H9 (cell line): ENCODE measurements at regions not wholly inside any gene's neighbourhood (a gene's known extent, or its start where the extent isn't known, plus 50 kb on each side); places are given as distances from the start of the nearest gene placed in this dataset.

Experiments used
- DNase-seq: peaks from one replicate; pipeline ENCODE4 v3.0.0-alpha.2; 2017
- H2AFZ ChIP-seq: one replicate; pipeline ENCODE4 v1.6.1; 2013; ENCODE audit warnings: mild to moderate bottlenecking, low read length, control low read depth, moderate library complexity
- H2AK5ac ChIP-seq: 2 replicates; pipeline ENCODE4 v1.6.1; 2013; ENCODE audit warnings: low read length, control low read depth, mixed read lengths; ENCODE audit not compliant: insufficient read length
- H2BK120ac ChIP-seq: one replicate; pipeline ENCODE4 v1.6.1; 2013; ENCODE audit warnings: low read depth, mild to moderate bottlenecking, low read length, control low read depth, inconsistent platforms; ENCODE audit not compliant: poor library complexity, severe bottlenecking
- H2BK12ac ChIP-seq: 2 replicates; pipeline ENCODE4 v1.6.1; 2013; ENCODE audit warnings: low read length, control low read depth, mixed read lengths, low read depth; ENCODE audit not compliant: insufficient read length
- H2BK15ac ChIP-seq: 2 replicates; pipeline ENCODE4 v1.6.1; 2013; ENCODE audit warnings: low read depth, low read length, control low read depth
- H2BK20ac ChIP-seq: one replicate; pipeline ENCODE4 v1.6.1; 2013; ENCODE audit warnings: low read depth, mild to moderate bottlenecking, low read length, control low read depth, inconsistent platforms; ENCODE audit not compliant: poor library complexity, severe bottlenecking
- H2BK5ac ChIP-seq: 2 replicates; pipeline ENCODE4 v1.6.1; 2013; ENCODE audit warnings: low read length, control low read depth, mixed read lengths; ENCODE audit not compliant: insufficient read length
- H3K14ac ChIP-seq: 2 replicates; pipeline ENCODE4 v1.6.1; 2013; ENCODE audit warnings: low read length, control low read depth; ENCODE audit not compliant: insufficient read depth
- H3K18ac ChIP-seq: 2 replicates; pipeline ENCODE4 v1.6.1; 2013; ENCODE audit warnings: low read depth, mild to moderate bottlenecking, mixed read lengths, low read length, control low read depth; ENCODE audit not compliant: insufficient read length
- H3K23ac ChIP-seq: 2 replicates; pipeline ENCODE4 v1.6.1; 2013; ENCODE audit warnings: low read length, control low read depth, mixed read lengths, low read depth; ENCODE audit not compliant: insufficient read length
- H3K23me2 ChIP-seq: 2 replicates; pipeline ENCODE4 v1.6.1; 2013; ENCODE audit warnings: low read depth, mild to moderate bottlenecking, mixed read lengths, low read length, control low read depth; ENCODE audit not compliant: insufficient read length, poor library complexity, severe bottlenecking
- H3K27ac ChIP-seq: 2 replicates; pipeline ENCODE4 v1.5.1; 2013; ENCODE audit warnings: low read length, control low read depth, mixed read lengths, low read depth; ENCODE audit not compliant: insufficient read length
- H3K27me3 ChIP-seq: 2 replicates; pipeline ENCODE4 v1.6.1; 2013; ENCODE audit warnings: low read length, control low read depth, inconsistent platforms; ENCODE audit not compliant: insufficient read depth
- H3K4ac ChIP-seq: 2 replicates; pipeline ENCODE4 v1.6.1; 2013; ENCODE audit warnings: low read depth, mild to moderate bottlenecking, control low read depth, inconsistent platforms, low read length, moderate library complexity
- H3K4me1 ChIP-seq: 2 replicates; pipeline ENCODE4 v1.6.1; 2013; ENCODE audit warnings: low read length, control low read depth, inconsistent platforms; ENCODE audit not compliant: insufficient read depth
- H3K4me2 ChIP-seq: 2 replicates; pipeline ENCODE4 v1.6.1; 2013; ENCODE audit warnings: low read length, control low read depth, mixed read lengths; ENCODE audit not compliant: insufficient read length, insufficient read depth
- H3K56ac ChIP-seq: 2 replicates; pipeline ENCODE4 v1.6.1; 2013; ENCODE audit warnings: low read depth, mild to moderate bottlenecking, mixed read lengths, low read length, control low read depth; ENCODE audit not compliant: insufficient read length
- H3K79me1 ChIP-seq: 2 replicates; pipeline ENCODE4 v1.6.1; 2013; ENCODE audit warnings: low read depth, mild to moderate bottlenecking, moderate library complexity, low read length, control low read depth, inconsistent platforms; ENCODE audit not compliant: insufficient read depth, poor library complexity, severe bottlenecking
- H3K79me2 ChIP-seq: 2 replicates; pipeline ENCODE4 v1.6.1; 2013; ENCODE audit warnings: low read length, control low read depth, inconsistent platforms; ENCODE audit not compliant: insufficient read depth
- H3K9ac ChIP-seq: 2 replicates; pipeline ENCODE4 v1.6.1; 2013; ENCODE audit warnings: low read length, control low read depth, mixed read lengths; ENCODE audit not compliant: insufficient read length; ENCODE audit errors: extremely low read depth
- H3K9me3 ChIP-seq: one replicate; pipeline ENCODE4 v1.6.1; 2013; ENCODE audit warnings: low read depth, low read length, inconsistent platforms; ENCODE audit not compliant: control insufficient read depth
- H3T11ph ChIP-seq: one replicate; pipeline ENCODE4 v1.6.1; 2013; ENCODE audit warnings: mild to moderate bottlenecking, low read length, control low read depth, inconsistent platforms
- H4K20me1 ChIP-seq: one replicate; pipeline ENCODE4 v1.6.1; 2013; ENCODE audit not compliant: control insufficient read depth, insufficient read length, insufficient read depth
- H4K5ac ChIP-seq: 2 replicates; pipeline ENCODE4 v1.6.1; 2013; ENCODE audit warnings: low read depth, mild to moderate bottlenecking, mixed read lengths, low read length, control low read depth; ENCODE audit not compliant: insufficient read length
- H4K8ac ChIP-seq: replicated peaks from 2 replicates; pipeline ENCODE4 v1.6.1; 2013; ENCODE audit warnings: low read length, control low read depth, mixed read lengths, low read depth; ENCODE audit not compliant: insufficient read length
- H4K91ac ChIP-seq: 2 replicates; pipeline ENCODE4 v1.6.1; 2013; ENCODE audit warnings: low read depth, mild to moderate bottlenecking, moderate library complexity, mixed read lengths, low read length, control low read depth; ENCODE audit not compliant: insufficient read length
- H3K27ac Mint-ChIP-seq, 3 experiments: 2 replicates in 2 of 3; 3 replicates in 1 of 3; pipeline ENCODE4 v1.8.0; 2020 to 2021; ENCODE audit warnings: mixed read lengths in 3 of 3, mild to moderate bottlenecking in 1 of 3, moderate library complexity in 1 of 3
- H3K27me3 Mint-ChIP-seq: 2 replicates; pipeline ENCODE4 v1.8.0; 2021; ENCODE audit warnings: low read depth, mild to moderate bottlenecking, moderate library complexity, mixed read lengths
- H3K36me3 Mint-ChIP-seq, 3 experiments: 2 replicates in 2 of 3; 3 replicates in 1 of 3; pipeline ENCODE4 v1.8.0; 2020 to 2021; ENCODE audit warnings: low read depth in 3 of 3, mixed read lengths in 3 of 3; ENCODE audit not compliant: insufficient read depth in 1 of 3
- H3K4me1 Mint-ChIP-seq, 2 experiments: 2 replicates each; pipeline ENCODE4 v1.8.0; 2020; ENCODE audit warnings: mixed read lengths in 2 of 2
- H3K4me3 Mint-ChIP-seq, 2 experiments: 2 replicates in 1 of 2; 3 replicates in 1 of 2; pipeline ENCODE4 v1.8.0; 2020 to 2021; ENCODE audit warnings: mild to moderate bottlenecking in 2 of 2, mixed read lengths in 2 of 2, moderate library complexity in 1 of 2
- H3K9me3 Mint-ChIP-seq, 2 experiments: 2 replicates in 1 of 2; 3 replicates in 1 of 2; pipeline ENCODE4 v1.8.0; 2020; ENCODE audit warnings: mild to moderate bottlenecking in 2 of 2, mixed read lengths in 2 of 2, moderate library complexity in 1 of 2
- CTCF ChIP-seq: fragments of 200-600 bp; sonication (generic); conservative IDR thresholded peaks from 3 replicates; pipeline ENCODE4 v1.8.0; 2021; ENCODE audit warnings: antibody characterized with exemption, mild to moderate bottlenecking
- WGBS: extraction: QIAGEN DNeasy Blood & Tissue Kit; methylation state at CpG from one replicate; pipeline ENCODE4 v1.1.7; 2013; ENCODE audit warnings: missing lambda C conversion rate, low lambda C conversion rate, mixed read lengths; ENCODE audit not compliant: insufficient read length; ENCODE audit errors: extremely low coverage; 5-methylcytosine and 5-hydroxymethylcytosine counted together

DNA sequence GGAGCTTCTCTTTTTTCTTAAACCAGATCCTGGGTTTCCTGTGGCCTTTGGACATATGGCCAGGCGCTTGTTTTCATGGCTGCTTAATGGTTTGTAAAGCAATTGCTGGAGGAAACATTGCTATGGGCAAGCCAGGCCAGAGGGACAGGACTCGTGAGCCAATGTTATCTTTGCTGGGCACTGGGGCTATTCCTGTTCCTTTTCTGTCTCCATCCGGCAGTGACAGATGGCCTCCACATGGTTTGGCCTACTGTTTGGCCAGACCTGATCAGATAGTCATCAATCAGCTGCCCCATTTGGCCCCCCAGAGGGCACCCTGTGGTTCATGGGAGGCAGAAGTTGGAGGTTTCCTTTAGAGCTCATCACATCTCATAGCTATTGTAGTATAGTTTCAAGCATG, 326.1 kb upstream of the ROPN1 start:
- Histone ChIP-seq H3K9ac (no peak overlapping the region), H2BK15ac (no peak overlapping the region), H2BK120ac (no peak overlapping the region), H3K23ac (no peak overlapping the region), H2BK12ac (no peak overlapping the region), H2BK20ac (no peak overlapping the region), H2AK5ac (no peak overlapping the region), H3K56ac (no peak overlapping the region), H3K79me2 (no peaks in the 10 kb centered on the region), H3K14ac (no peak overlapping the region), H3K18ac (no peak overlapping the region), H3K79me1 (no peaks in the 10 kb centered on the region), H3K27me3 (no peaks in the 10 kb centered on the region), H3K4ac (no peak overlapping the region), H3K27ac (no peak overlapping the region), H3K4me1 (no peaks in the 10 kb centered on the region), H4K8ac (no peak overlapping the region), H4K20me1 (no peaks in the 10 kb centered on the region), H3K23me2 (no peaks in the 10 kb centered on the region), H2BK5ac (no peak overlapping the region), H2AFZ (no peak overlapping the region), H4K91ac (no peak overlapping the region), H3K9me3 (no peaks in the 10 kb centered on the region), H3T11ph (no peak overlapping the region), H4K5ac (no peak overlapping the region), H3K4me2 (no peak overlapping the region)
- H3K4me1 Mint-ChIP-seq: peaks cover 0 to 3% of the 10 kb centered on the region in 2 experiments; a peak in 2 of 4 replicates
- H3K4me3 Mint-ChIP-seq: no peak overlapping the region
- no peaks in the 10 kb centered on the region for H3K9me3 Mint-ChIP-seq
- DNase-seq: no peak
- H3K27me3 Mint-ChIP-seq: no peaks in the 10 kb centered on the region; the same call in 1 of the 2 replicates
- H3K27ac Mint-ChIP-seq: no peak overlapping the region
- H3K36me3 Mint-ChIP-seq: no peaks in the 10 kb centered on the region
- TF ChIP-seq CTCF: no peak
- WGBS: no CpG with 5 or more reads among the region's 3 CpGs
